SK-N-SH treated with all-trans-retinoic acid at 6 μM for 48 hours (cell line): ENCODE measurements at regions not wholly inside any gene's neighbourhood (a gene's known extent, or its start where the extent isn't known, plus 50 kb on each side); places are given as distances from the start of the nearest gene placed in this dataset.

Experiments used
- OSR1 ChIP-seq: fragments of 250-450 bp; sonication (Bioruptor Pico); IDR thresholded peaks from 2 replicates; pipeline ENCODE4 v1.8.0; 2022; ENCODE audit warnings: moderate library complexity, mild to moderate bottlenecking, inconsistent platforms
- PPARA ChIP-seq: fragments of 250-450 bp; sonication (Bioruptor Pico); IDR thresholded peaks from 2 replicates; pipeline ENCODE4 v1.5.0; 2020; ENCODE audit warnings: mild to moderate bottlenecking, borderline replicate concordance
- TOX ChIP-seq: fragments of 250-450 bp; sonication (Bioruptor Pico); IDR thresholded peaks from 2 replicates; pipeline ENCODE4 v1.8.0; 2021; ENCODE audit warnings: mild to moderate bottlenecking, moderate library complexity, borderline replicate concordance
- ZFP3 ChIP-seq: fragments of 250-450 bp; sonication (Bioruptor Pico); IDR thresholded peaks from 2 replicates; pipeline ENCODE4 v1.5.0; 2020; ENCODE audit warnings: mild to moderate bottlenecking, moderate library complexity
- ZFP30 ChIP-seq: fragments of 450-650 bp; formaldehyde crosslinking; IDR thresholded peaks from 2 replicates; pipeline ENCODE4 v1.5.0; 2022; ENCODE audit warnings: mild to moderate bottlenecking, moderate library complexity

DNA sequence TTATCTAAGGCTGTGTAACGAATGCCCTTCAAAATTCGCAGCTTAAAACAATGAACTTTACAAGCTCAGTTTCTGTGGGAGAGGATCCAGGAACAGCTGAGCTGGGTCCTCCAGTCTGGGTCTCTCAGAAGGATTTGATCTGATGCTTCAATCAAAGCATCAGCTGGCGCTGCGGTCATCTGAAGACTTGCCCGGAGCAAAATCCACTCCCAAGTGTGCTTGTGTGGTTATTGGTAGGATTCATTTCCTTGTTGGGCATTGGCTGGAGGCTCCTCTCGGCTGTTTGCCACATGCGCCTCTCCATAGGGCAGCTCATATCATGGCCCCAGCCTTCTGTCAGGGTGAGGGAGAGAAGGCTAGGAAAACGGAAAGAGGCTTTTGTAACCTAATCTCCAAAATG, 269.3 kb upstream of the CHD6 start:
- TF ChIP-seq ZFP3 (no peak), PPARA (no peak), TOX (CRISPR knock-in tag) (no peak), OSR1 (no peak), ZFP30 (CRISPR knock-in tag) (no peak)
